KMS-11 (cell line): ENCODE measurements at regions not wholly inside any gene's neighbourhood (a gene's known extent, or its start where the extent isn't known, plus 50 kb on each side); places are given as distances from the start of the nearest gene placed in this dataset.

ENCODE experiments used
- H2AFZ ChIP-seq: fragments of 200-600 bp; sonication (generic); 2 replicates; pipeline ENCODE4 v1.6.1; 2016; ENCODE audit warnings: antibody characterized with exemption, mixed run types, low read depth
- H3K27ac ChIP-seq: fragments of 200-600 bp; sonication (generic); 2 replicates; pipeline ENCODE4 v1.6.1; 2016; ENCODE audit warnings: mild to moderate bottlenecking, mixed run types
- H3K27me3 ChIP-seq: fragments of 200-600 bp; sonication (generic); 2 replicates; pipeline ENCODE4 v1.6.1; 2017; ENCODE audit warnings: mild to moderate bottlenecking, low read depth, mixed run types, moderate library complexity; ENCODE audit not compliant: insufficient read depth
- H3K36me3 ChIP-seq: fragments of 200-600 bp; sonication (generic); 2 replicates; pipeline ENCODE4 v1.6.1; 2017; ENCODE audit warnings: mild to moderate bottlenecking, mixed run types; ENCODE audit not compliant: insufficient read depth
- H3K4me1 ChIP-seq: fragments of 200-600 bp; sonication (generic); 2 replicates; pipeline ENCODE4 v1.6.1; 2016; ENCODE audit warnings: mild to moderate bottlenecking, low read depth, mixed run types; ENCODE audit not compliant: poor library complexity, severe bottlenecking
- H3K4me2 ChIP-seq: fragments of 200-600 bp; sonication (generic); 2 replicates; pipeline ENCODE4 v1.7.0; 2016; ENCODE audit warnings: mild to moderate bottlenecking, mixed run types
- H3K4me3 ChIP-seq: fragments of 200-600 bp; sonication (generic); IDR thresholded peaks from 2 replicates; pipeline ENCODE4 v1.6.1; 2017; ENCODE audit warnings: low read depth, low read length, mixed read lengths; ENCODE audit not compliant: insufficient read depth
- H3K79me2 ChIP-seq: fragments of 200-600 bp; sonication (generic); 2 replicates; pipeline ENCODE4 v1.6.1; 2016; ENCODE audit warnings: low read depth, mixed run types; ENCODE audit not compliant: insufficient read depth
- H3K9ac ChIP-seq: fragments of 200-600 bp; sonication (generic); 2 replicates; pipeline ENCODE4 v1.6.1; 2016; ENCODE audit warnings: mild to moderate bottlenecking, mixed run types
- H4K20me1 ChIP-seq: fragments of 200-600 bp; sonication (generic); 2 replicates; pipeline ENCODE4 v1.6.1; 2016; ENCODE audit warnings: mild to moderate bottlenecking, mixed run types; ENCODE audit not compliant: insufficient read depth
- TF ChIP-seq, protein P1 (sequence below): fragments of 200-600 bp; sonication (generic); conservative IDR thresholded peaks from 2 replicates; pipeline ENCODE4 v1.6.1; 2017; ENCODE audit warnings: low read depth, mild to moderate bottlenecking, antibody characterized with exemption, low read length, moderate library complexity, mixed read lengths

- no peak overlapping the region for H2AFZ ChIP-seq
- no peaks in the 10 kb centered on the region for H3K4me1 ChIP-seq
- H3K36me3 ChIP-seq: no peaks in the 10 kb centered on the region
- H3K4me2 ChIP-seq: no peak overlapping the region
- H3K27me3 ChIP-seq: no peaks in the 10 kb centered on the region
- H3K79me2 ChIP-seq: no peaks in the 10 kb centered on the region
- no peak overlapping the region for H3K4me3 ChIP-seq
- no peak overlapping the region for H3K9ac ChIP-seq
- H3K27ac ChIP-seq: no peak overlapping the region
- TF ChIP-seq, protein P1, sequence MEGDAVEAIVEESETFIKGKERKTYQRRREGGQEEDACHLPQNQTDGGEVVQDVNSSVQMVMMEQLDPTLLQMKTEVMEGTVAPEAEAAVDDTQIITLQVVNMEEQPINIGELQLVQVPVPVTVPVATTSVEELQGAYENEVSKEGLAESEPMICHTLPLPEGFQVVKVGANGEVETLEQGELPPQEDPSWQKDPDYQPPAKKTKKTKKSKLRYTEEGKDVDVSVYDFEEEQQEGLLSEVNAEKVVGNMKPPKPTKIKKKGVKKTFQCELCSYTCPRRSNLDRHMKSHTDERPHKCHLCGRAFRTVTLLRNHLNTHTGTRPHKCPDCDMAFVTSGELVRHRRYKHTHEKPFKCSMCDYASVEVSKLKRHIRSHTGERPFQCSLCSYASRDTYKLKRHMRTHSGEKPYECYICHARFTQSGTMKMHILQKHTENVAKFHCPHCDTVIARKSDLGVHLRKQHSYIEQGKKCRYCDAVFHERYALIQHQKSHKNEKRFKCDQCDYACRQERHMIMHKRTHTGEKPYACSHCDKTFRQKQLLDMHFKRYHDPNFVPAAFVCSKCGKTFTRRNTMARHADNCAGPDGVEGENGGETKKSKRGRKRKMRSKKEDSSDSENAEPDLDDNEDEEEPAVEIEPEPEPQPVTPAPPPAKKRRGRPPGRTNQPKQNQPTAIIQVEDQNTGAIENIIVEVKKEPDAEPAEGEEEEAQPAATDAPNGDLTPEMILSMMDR: no peak
- H4K20me1 ChIP-seq: no peaks in the 10 kb centered on the region
These were observed 307.4 kb upstream of the B3GAT1 start for GRCh38 chr11:134719397-134719796.

DNA sequence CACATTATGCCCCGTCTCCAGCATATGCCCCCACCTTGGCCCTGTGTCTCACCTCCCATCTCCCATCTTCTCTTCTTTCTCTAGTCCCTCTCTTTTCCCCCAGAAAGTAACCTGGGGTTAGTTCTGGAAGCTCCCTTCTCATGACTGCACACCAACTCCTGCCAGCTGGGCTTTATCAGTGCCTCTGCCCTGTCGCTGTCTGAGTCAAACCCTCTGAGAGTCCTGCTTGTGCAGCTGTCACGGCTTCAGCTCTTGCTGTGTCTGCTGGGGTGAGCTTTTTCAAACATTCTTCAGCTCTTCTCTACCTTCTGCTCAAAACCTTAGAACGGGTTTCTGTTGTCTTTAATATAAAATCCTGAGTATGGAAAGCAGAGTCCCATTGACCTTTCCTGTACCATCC is 304.5 kb upstream of the B3GAT1 start:
- no peak overlapping the region for H3K4me2 ChIP-seq
- H3K36me3 ChIP-seq: no peaks in the 10 kb centered on the region
- H3K4me1 ChIP-seq: no peaks in the 10 kb centered on the region
- no peak overlapping the region for H3K27ac ChIP-seq
- no peaks in the 10 kb centered on the region for H3K27me3 ChIP-seq
- H2AFZ ChIP-seq: no peak overlapping the region
- no peaks in the 10 kb centered on the region for H3K79me2 ChIP-seq
- H4K20me1 ChIP-seq: no peaks in the 10 kb centered on the region
- TF ChIP-seq, protein P1: no peak
- no peak overlapping the region for H3K4me3 ChIP-seq
- no peak overlapping the region for H3K9ac ChIP-seq

DNA sequence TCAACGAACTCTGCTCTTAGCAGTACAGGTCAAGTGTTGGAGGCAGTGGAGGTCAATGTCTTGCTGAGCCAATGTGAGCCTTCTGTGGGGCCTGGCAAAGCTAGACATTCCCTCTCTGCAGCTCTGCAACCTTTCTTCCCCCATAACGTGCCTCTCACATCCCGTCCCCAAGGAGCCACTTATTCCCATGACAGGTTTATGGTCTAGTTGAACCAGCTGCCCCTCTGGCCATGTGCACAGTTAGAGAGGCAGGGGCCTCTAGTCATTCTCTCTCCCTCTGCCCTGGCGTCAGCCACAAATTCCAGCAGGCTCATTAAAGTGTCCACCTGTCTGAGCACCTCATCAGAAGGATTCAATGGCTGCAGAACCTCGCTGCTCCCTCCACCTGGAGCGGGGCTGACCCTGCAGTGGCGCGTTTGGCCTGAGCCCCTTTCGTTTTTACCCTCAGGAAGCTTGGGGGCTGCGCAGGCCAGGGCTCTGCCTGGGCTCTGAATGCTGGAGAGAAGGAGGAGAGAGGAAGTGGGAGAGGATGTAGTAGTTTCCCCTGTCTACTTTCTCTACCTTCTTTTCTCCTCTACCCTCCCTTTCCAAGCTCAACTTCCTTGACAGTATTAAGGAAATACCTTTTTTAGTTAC is 302.1 kb upstream of the B3GAT1 start:
- H3K27me3 ChIP-seq: no peaks in the 10 kb centered on the region
- H3K79me2 ChIP-seq: no peaks in the 10 kb centered on the region
- no peaks in the 10 kb centered on the region for H3K4me1 ChIP-seq
- H3K27ac ChIP-seq: no peak overlapping the region
- H3K4me3 ChIP-seq: no peak overlapping the region
- H4K20me1 ChIP-seq: no peaks in the 10 kb centered on the region
- TF ChIP-seq, protein P1: no peak
- H3K9ac ChIP-seq: no peak overlapping the region
- H2AFZ ChIP-seq: no peak overlapping the region
- H3K36me3 ChIP-seq: no peaks in the 10 kb centered on the region
- H3K4me2 ChIP-seq: no peak overlapping the region

DNA sequence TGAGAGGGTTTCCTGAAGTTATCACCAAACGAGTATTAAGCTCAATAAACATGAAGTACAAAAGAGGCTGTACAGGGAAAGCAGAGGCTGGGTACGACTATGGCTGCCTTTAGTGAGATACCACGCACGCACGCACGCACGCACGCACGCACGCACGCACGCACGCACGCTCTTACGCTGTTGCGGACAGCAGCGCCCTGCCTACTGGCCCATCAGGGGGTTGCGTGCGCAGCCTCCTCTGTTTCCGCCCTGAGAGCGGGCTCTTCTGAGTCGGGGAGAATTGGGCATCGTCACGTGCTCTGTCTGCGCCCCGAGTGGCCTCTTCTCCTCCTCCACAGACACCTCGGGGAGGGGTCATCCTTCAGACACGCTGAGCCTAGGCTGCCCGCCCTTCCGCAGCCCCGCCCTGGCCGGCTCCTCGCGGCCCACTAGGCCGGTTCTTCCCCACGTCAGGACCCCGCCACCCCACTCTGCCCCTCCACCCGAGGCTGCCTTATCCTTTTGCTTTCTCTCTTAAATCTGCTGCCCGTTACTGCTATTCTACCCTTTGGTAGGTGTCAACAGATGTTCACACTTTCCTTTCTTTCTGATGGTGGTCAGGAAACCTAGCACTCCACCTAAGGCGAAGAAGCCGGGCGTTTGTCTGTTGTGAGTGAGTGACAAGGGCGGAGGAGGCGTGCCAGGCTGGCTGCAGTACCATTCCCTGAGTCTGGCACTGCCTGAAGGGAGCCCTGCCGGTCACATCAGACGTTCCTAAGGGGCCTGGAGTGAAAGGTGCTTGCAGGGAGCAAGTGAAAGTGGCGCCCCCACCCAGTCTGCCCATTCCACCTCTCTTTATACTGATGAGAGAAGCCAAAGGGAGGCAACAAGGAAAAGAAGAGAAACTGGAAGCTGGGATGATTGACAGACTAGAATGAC is 300.4 kb upstream of the B3GAT1 start:
- no peak overlapping the region for H3K27ac ChIP-seq
- H4K20me1 ChIP-seq: no peaks in the 10 kb centered on the region
- TF ChIP-seq, protein P1: no peak
- no peaks in the 10 kb centered on the region for H3K4me1 ChIP-seq
- no peaks in the 10 kb centered on the region for H3K27me3 ChIP-seq
- no peak overlapping the region for H2AFZ ChIP-seq
- H3K9ac ChIP-seq: no peak overlapping the region
- no peak overlapping the region for H3K4me3 ChIP-seq
- H3K36me3 ChIP-seq: no peaks in the 10 kb centered on the region
- no peaks in the 10 kb centered on the region for H3K79me2 ChIP-seq
- no peak overlapping the region for H3K4me2 ChIP-seq
